GM23338 (cell line): ENCODE measurements at regions not wholly inside any gene's neighbourhood (a gene's known extent, or its start where the extent isn't known, plus 50 kb on each side); places are given as distances from the start of the nearest gene placed in this dataset.

Experiments used
- CTCF ChIP-seq, 2 experiments: fragments of 200-600 bp in 1 of 2; sonication (generic) in 1 of 2; conservative IDR thresholded peaks; 2 replicates each; pipeline versions ENCODE4 v1.5.1 to v1.6.1; 2016 to 2017; ENCODE audit warnings: antibody characterized with exemption in 2 of 2, low read depth in 2 of 2, mild to moderate bottlenecking in 2 of 2, moderate library complexity in 1 of 2
- ETS1 ChIP-seq: IDR thresholded peaks from 2 replicates; pipeline ENCODE4 v1.6.1; 2016; ENCODE audit warnings: antibody characterized with exemption
- POLR2AphosphoS5 ChIP-seq: IDR thresholded peaks from 2 replicates; pipeline ENCODE4 v1.6.1; 2016; ENCODE audit warnings: antibody characterized with exemption, low read depth

- TF ChIP-seq ETS1 = no peak
- TF ChIP-seq CTCF (conservative IDR thresholded peaks at IDR 0.05; ENCODE audit: low read depth in 2 of 2) = no peak
- no peak for TF ChIP-seq POLR2AphosphoS5
Observed at GRCh38 chr14:34204774-34205173, 253.9 kb upstream of the EGLN3 start.
